IMR-90 (cell line): ENCODE measurements at regions not wholly inside any gene's neighbourhood (a gene's known extent, or its start where the extent isn't known, plus 50 kb on each side); places are given as distances from the start of the nearest gene placed in this dataset.

Experiments
- POLR2A ChIP-seq: IDR thresholded peaks from 2 replicates; pipeline ENCODE4 v1.6.1; 2012; ENCODE audit warnings: mild to moderate bottlenecking, low read depth, low read length
- RAD21 ChIP-seq: IDR thresholded peaks from 2 replicates; pipeline ENCODE4 v1.6.1; 2012; ENCODE audit warnings: low read length, improper control_type of control experiment
- RCOR1 ChIP-seq: IDR thresholded peaks from 2 replicates; pipeline ENCODE4 v1.6.1; 2012; ENCODE audit warnings: mild to moderate bottlenecking, low read length, improper control_type of control experiment; ENCODE audit not compliant: insufficient replicate concordance
- SMC3 ChIP-seq: fragments of 150-350 bp; IDR thresholded peaks from 2 replicates; pipeline ENCODE4 v1.6.1; 2016; ENCODE audit warnings: low read depth, mild to moderate bottlenecking, antibody characterized with exemption, low read length, moderate library complexity
- TF ChIP-seq, protein P1 (sequence below): conservative IDR thresholded peaks from 2 replicates; pipeline ENCODE4 v1.5.1; 2012; ENCODE audit warnings: mild to moderate bottlenecking, low read depth, low read length, improper control_type of control experiment
- TF ChIP-seq, protein P2 (sequence below): fragments of 150-350 bp; IDR thresholded peaks from 2 replicates; pipeline ENCODE4 v1.6.1; 2017; ENCODE audit warnings: mild to moderate bottlenecking, antibody characterized with exemption, low read length, low read depth

DNA sequence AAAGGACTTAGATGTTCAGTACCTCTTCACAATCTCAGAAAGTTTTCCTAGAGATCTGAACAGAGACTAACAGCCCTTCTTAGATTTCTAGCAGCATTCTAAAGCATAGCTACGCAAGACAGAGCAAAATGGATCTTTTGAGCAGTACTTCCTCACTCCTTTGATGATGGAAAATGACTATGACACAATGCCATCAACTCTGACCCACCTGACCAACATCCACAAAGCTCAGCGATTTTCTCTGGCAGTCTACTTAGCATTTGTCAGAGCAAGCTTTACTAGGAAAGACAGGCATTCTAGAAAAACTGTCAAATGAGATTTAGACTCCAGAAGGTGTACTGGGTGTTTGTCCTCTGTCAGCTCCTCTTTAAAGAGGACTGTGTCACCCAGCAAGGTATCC is 180.9 kb upstream of the ACVR2A start:
- TF ChIP-seq, protein P1, sequence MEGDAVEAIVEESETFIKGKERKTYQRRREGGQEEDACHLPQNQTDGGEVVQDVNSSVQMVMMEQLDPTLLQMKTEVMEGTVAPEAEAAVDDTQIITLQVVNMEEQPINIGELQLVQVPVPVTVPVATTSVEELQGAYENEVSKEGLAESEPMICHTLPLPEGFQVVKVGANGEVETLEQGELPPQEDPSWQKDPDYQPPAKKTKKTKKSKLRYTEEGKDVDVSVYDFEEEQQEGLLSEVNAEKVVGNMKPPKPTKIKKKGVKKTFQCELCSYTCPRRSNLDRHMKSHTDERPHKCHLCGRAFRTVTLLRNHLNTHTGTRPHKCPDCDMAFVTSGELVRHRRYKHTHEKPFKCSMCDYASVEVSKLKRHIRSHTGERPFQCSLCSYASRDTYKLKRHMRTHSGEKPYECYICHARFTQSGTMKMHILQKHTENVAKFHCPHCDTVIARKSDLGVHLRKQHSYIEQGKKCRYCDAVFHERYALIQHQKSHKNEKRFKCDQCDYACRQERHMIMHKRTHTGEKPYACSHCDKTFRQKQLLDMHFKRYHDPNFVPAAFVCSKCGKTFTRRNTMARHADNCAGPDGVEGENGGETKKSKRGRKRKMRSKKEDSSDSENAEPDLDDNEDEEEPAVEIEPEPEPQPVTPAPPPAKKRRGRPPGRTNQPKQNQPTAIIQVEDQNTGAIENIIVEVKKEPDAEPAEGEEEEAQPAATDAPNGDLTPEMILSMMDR: no peak
- TF ChIP-seq POLR2A: no peak
- TF ChIP-seq RCOR1: no peak
- TF ChIP-seq SMC3: no peak
- TF ChIP-seq RAD21: no peak
- TF ChIP-seq, protein P2, sequence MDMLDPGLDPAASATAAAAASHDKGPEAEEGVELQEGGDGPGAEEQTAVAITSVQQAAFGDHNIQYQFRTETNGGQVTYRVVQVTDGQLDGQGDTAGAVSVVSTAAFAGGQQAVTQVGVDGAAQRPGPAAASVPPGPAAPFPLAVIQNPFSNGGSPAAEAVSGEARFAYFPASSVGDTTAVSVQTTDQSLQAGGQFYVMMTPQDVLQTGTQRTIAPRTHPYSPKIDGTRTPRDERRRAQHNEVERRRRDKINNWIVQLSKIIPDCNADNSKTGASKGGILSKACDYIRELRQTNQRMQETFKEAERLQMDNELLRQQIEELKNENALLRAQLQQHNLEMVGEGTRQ: no peak
